IPS-20b (cell line): ENCODE measurements at regions not wholly inside any gene's neighbourhood (a gene's known extent, or its start where the extent isn't known, plus 50 kb on each side); places are given as distances from the start of the nearest gene placed in this dataset.

Experiments used
- H3K27ac ChIP-seq: one replicate; pipeline ENCODE4 v1.5.1; 2013; ENCODE audit warnings: low read length
- H3K27me3 ChIP-seq: 2 replicates; pipeline ENCODE4 v1.6.1; 2013; ENCODE audit warnings: mild to moderate bottlenecking, low read length, inconsistent platforms; ENCODE audit not compliant: insufficient read depth
- H3K36me3 ChIP-seq: 2 replicates; pipeline ENCODE4 v1.6.1; 2013; ENCODE audit warnings: low read depth, mild to moderate bottlenecking, inconsistent platforms, low read length, moderate library complexity; ENCODE audit not compliant: insufficient read depth
- H3K4me1 ChIP-seq: 2 replicates; pipeline ENCODE4 v1.6.1; 2013; ENCODE audit warnings: mild to moderate bottlenecking, control low read depth, inconsistent platforms, low read length, moderate library complexity; ENCODE audit not compliant: insufficient read depth
- H3K4me3 ChIP-seq: 2 replicates; pipeline ENCODE4 v1.5.1; 2013; ENCODE audit warnings: mild to moderate bottlenecking, low read length, inconsistent platforms
- H3K9ac ChIP-seq: 2 replicates; pipeline ENCODE4 v1.6.1; 2013; ENCODE audit warnings: low read depth, mild to moderate bottlenecking, inconsistent platforms, low read length, moderate library complexity
- H3K9me3 ChIP-seq: 2 replicates; pipeline ENCODE4 v1.6.1; 2013; ENCODE audit warnings: mild to moderate bottlenecking, low read depth, low read length, inconsistent platforms; ENCODE audit not compliant: insufficient read depth

DNA sequence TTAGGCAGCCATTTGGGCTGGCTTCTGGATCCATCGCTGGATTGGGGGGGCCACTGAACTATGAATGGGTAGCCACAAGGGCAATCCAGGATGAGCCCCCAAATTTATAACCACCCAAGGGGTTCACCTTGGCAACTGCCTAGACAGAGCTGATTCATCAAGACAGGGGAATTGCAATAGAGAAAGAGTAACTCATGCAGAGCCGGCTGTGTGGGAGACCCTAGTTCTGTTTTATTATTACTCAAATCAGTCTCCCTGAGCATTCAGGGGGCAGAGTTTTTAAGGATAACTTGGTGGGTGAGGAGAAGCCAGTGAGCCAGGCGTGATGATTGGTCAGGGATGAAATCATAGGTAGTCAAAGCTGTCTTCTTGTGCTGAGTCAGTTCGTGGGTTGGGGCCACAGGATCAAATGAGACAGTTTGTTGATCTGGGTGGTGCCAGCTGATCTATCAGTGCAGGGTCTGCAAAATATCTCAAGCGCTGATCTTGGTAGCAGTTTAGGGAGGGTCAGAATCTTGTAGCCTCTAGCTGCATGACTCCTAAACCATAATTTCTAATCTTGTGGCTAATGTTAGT lies 57.9 kb downstream of the DNAJB9 start:
- H3K4me1 ChIP-seq: no peaks in the 10 kb centered on the region
- no peaks in the 10 kb centered on the region for H3K9me3 ChIP-seq
- H3K27me3 ChIP-seq: no peaks in the 10 kb centered on the region
- no peak overlapping the region for H3K27ac ChIP-seq
- H3K36me3 ChIP-seq: no peaks in the 10 kb centered on the region
- no peak overlapping the region for H3K9ac ChIP-seq
- no peak overlapping the region for H3K4me3 ChIP-seq

DNA sequence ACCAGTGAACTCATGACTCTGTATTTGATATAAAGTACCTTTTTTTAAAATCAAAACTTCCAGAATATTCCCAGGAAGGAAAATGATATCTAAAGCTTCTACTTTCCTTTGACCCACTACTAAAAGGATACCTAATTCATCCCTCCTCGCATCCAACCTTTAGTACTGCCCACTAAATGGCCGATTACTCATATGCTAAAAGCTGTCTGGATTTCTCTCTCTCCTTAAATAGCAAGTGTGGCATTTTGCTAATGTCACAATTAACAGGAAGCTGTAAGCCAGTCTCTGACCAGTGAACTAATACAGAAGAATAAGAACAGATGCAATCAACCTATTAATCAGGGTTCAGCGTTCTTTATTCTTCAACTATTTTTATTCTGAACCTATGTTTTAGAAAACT lies 59.0 kb downstream of the DNAJB9 start:
- H3K4me3 ChIP-seq: no peak overlapping the region

DNA sequence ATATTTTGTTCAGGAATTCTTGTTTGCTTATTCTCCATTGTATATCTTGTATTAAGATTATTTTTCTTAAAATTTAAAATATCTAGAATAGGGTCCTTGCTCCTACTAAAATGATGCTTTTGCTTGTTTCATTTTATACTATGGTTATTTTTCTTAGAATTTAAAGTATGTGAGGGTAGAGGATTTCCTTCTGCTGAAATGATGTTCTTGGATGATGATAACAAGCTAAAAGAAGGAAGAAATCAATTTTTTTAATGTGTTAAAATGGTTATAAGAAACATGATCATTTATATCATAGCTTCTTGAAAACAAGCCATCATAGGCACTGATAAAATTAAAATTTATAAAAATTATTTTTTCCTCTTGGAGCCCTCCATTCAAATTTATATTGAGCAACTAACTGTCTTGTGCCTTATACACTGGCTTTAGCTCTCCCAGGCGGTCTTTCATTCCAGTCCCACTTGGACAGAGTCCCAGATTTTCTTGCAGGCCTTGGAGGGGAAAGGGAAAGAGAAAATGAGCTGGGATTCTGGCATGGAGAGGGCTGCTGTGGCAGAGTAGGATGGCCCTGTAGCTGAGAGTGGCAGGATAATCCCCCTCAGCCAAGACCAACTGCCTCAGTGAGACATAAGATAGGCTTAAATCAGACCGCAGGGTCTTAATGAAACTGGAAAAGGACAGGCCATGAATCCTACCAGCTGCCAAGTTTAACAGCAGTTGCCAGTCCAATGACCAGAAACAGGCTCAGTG lies 60.2 kb downstream of the DNAJB9 start:
- no peaks in the 10 kb centered on the region for H3K36me3 ChIP-seq
- H3K4me1 ChIP-seq: no peaks in the 10 kb centered on the region
- H3K9ac ChIP-seq: no peak overlapping the region
- no peak overlapping the region for H3K27ac ChIP-seq
- no peaks in the 10 kb centered on the region for H3K9me3 ChIP-seq
- H3K27me3 ChIP-seq: no peaks in the 10 kb centered on the region
- no peak overlapping the region for H3K4me3 ChIP-seq

More for the DNA sequence above, 59.0 kb downstream of the DNAJB9 start:
- Histone ChIP-seq H3K36me3 (no peaks in the 10 kb centered on the region), H3K9me3 (no peaks in the 10 kb centered on the region), H3K27ac (no peak overlapping the region), H3K27me3 (no peaks in the 10 kb centered on the region), H3K4me1 (no peaks in the 10 kb centered on the region), H3K9ac (no peak overlapping the region)

DNA sequence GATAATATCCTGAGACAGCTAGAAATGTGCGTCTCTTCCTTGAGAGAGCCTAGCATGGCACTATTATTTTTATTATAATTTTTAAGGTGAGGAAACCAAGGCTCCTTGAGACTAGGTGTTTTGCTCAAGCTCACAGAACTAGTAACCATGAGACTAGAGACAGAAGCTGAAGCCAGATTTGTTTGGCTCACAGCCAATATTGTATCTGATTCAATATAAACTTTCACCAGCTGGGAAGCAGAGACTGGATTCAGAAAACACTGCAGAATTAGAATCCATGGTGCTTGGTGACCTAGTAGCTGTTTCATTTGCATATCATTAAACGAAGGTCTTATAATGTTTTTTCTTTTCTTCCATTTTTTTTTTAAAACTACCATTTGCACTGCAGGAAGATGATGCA lies 64.4 kb downstream of the DNAJB9 start:
- Histone ChIP-seq H3K4me1 (no peaks in the 10 kb centered on the region), H3K4me3 (no peak overlapping the region), H3K27ac (no peak overlapping the region), H3K27me3 (no peaks in the 10 kb centered on the region), H3K36me3 (no peaks in the 10 kb centered on the region), H3K9ac (no peak overlapping the region), H3K9me3 (no peaks in the 10 kb centered on the region)

DNA sequence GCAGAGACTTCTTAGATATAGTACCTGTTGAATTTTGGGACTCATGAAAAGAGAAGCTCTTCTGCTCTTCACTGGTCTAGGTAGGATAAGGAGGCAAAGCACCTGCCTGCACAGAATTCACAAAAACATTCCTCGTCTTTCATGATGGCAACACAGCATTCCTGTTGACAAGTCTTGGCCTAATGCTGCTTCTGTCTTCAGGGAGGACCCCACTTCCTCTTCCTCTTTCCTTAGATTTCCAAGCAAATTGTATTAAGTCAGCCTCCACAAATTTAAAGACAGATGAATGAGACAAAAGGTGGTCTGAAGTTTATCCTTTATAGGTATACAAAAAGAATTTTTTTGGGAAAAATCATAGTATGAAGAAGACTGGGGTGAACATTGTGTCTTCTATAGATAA lies 64.9 kb downstream of the DNAJB9 start:
- Histone ChIP-seq H3K27ac (no peak overlapping the region), H3K9me3 (no peaks in the 10 kb centered on the region), H3K36me3 (no peaks in the 10 kb centered on the region)

DNA sequence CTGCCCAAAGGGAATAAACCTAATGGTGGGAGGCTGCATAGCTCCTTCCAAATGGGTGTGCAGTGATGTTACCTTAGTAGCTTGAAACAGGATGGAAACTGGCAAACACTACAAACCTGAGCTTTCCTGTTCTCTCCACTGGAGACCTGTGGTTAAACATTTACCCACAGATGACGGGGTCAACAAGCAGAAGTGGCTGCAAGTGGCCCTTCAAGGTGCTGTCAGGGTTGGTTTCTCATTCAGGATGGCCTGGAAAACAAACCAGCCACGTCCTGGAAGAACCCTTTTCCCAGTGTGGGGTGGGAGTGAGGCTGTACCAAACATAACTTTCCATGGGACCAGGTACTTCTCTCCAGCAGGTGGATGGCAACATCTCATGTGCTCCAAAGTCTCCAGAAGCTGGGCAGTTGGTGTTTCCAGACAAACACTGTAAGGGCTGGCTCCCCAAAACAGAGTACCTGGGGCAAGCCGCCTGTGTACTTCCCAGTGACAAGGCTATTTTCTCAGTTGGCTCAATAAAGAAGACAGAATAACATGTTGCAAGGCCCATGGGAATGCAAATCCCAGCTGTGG lies 67.5 kb downstream of the DNAJB9 start:
- Histone ChIP-seq H3K27ac (no peak overlapping the region), H3K9ac (no peak overlapping the region), H3K9me3 (no peaks in the 10 kb centered on the region)

More for the DNA sequence above, 64.9 kb downstream of the DNAJB9 start:
- Histone ChIP-seq H3K4me1 (no peaks in the 10 kb centered on the region), H3K4me3 (no peak overlapping the region), H3K9ac (no peak overlapping the region), H3K27me3 (no peaks in the 10 kb centered on the region)

DNA sequence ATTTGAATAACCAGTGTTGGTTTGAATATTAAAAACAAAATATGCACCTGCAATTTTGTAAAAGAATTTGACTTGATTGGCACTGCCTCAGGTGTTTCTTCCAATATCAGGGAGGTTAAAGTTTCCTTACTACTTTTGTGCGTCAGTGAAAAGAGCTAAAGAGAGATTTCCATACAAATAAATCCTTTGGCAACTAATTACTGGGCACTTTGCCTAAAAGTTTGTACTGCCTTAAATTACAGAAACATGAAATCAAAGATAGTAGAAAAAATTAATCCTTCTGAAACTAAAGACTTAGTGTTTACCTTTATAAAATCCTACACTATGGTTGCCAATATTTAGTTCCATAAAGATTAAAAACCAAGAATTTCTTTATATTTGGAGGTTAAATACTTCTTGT lies 72.5 kb downstream of the DNAJB9 start:
- Histone ChIP-seq H3K9me3 (no peaks in the 10 kb centered on the region), H3K27me3 (no peaks in the 10 kb centered on the region), H3K27ac (no peak overlapping the region), H3K4me3 (no peak overlapping the region), H3K36me3 (no peaks in the 10 kb centered on the region), H3K9ac (no peak overlapping the region), H3K4me1 (no peaks in the 10 kb centered on the region)

More for the DNA sequence above, 67.5 kb downstream of the DNAJB9 start:
- Histone ChIP-seq H3K4me3 (no peak overlapping the region), H3K36me3 (no peaks in the 10 kb centered on the region), H3K27me3 (no peaks in the 10 kb centered on the region), H3K4me1 (no peaks in the 10 kb centered on the region)

DNA sequence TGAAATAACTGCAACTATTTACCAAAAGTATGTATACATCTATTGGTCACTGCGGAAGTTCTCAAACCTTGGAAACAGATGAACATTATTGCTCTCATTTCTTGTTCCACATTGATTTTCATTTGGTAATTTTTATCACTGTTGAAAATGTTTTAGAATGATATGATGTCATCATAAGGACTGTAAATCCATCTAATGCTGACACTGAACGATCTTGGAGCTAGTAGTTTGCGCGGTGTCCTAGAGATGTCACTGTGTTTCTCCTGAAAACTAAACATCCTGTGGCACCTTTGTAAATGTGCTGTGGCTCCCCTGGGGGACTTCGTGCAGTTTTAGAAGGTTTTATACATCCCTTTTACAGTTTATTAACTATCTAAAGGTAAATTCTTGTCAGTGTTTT lies 73.5 kb downstream of the DNAJB9 start:
- Histone ChIP-seq H3K4me1 (no peaks in the 10 kb centered on the region), H3K9me3 (no peaks in the 10 kb centered on the region), H3K4me3 (no peak overlapping the region), H3K9ac (no peak overlapping the region), H3K36me3 (no peaks in the 10 kb centered on the region), H3K27ac (no peak overlapping the region), H3K27me3 (no peaks in the 10 kb centered on the region)

DNA sequence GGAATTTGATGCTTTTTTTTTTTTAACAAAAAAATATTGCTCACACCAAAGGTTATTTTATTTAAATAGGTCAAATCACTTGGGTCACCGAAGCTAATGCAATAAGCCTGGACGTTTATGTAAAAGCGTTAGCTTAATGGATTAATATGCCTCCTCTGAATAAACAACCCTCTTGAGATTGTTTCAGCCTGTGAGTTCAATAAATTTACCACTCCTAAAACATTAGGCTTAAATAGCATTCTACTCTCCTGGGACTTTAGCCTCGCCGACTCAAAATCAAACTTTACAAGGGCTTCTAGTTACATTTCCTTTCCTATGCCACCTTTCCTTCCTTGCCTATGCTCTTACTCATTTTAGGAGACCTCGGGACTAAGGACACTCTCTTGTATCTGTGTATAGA lies 79.3 kb downstream of the DNAJB9 start:
- Histone ChIP-seq H3K27ac (no peak overlapping the region), H3K9me3 (no peaks in the 10 kb centered on the region), H3K4me3 (no peak overlapping the region), H3K9ac (no peak overlapping the region), H3K4me1 (no peaks in the 10 kb centered on the region), H3K36me3 (no peaks in the 10 kb centered on the region), H3K27me3 (no peaks in the 10 kb centered on the region)

DNA sequence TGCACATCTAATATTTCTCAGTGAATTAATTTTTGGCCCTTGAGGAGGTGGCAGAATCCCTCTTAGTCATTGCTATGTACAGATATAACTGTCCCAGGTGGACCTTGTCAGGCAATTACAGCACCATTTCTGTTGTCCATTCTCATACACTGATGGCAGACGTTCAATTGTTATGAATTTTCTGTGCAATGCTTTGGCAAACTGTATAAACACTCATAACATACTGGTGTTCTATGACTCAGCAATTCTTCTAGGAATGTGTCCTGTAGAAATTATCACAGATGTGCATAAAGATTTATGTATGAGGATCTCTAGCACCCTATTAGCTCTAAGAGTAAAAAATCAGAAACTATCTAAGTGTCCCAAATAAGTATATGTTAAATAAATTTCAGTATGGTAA lies 80.8 kb downstream of the DNAJB9 start:
- H3K27ac ChIP-seq: no peak overlapping the region
- H3K4me3 ChIP-seq: no peak overlapping the region
- no peaks in the 10 kb centered on the region for H3K9me3 ChIP-seq
- no peaks in the 10 kb centered on the region for H3K27me3 ChIP-seq
- H3K9ac ChIP-seq: no peak overlapping the region
- H3K4me1 ChIP-seq: no peaks in the 10 kb centered on the region
- no peaks in the 10 kb centered on the region for H3K36me3 ChIP-seq

DNA sequence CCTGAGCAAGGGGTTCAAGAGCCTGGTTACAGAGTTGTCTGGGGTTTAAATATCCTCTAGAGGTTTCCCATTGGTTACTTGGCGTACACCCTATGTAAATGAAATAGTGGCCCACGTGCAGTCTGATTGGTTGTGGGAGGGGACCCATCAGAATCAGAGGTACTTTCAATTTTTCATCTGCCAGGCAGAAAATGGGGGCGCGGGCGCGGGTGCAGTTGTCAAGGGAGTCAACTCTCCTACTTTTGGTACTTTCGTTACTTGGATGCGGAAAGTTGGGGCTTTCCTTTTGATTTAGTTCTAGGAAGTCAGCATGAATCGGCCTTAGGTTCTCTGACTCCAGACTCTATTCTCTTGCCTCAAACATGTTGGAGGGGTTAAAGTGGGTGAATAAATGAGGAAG lies 83.2 kb downstream of the DNAJB9 start:
- no peak overlapping the region for H3K9ac ChIP-seq
- H3K9me3 ChIP-seq: no peaks in the 10 kb centered on the region
- H3K27me3 ChIP-seq: no peaks in the 10 kb centered on the region
- no peaks in the 10 kb centered on the region for H3K4me1 ChIP-seq
- no peaks in the 10 kb centered on the region for H3K36me3 ChIP-seq
- H3K4me3 ChIP-seq: no peak overlapping the region
- H3K27ac ChIP-seq: no peak overlapping the region

DNA sequence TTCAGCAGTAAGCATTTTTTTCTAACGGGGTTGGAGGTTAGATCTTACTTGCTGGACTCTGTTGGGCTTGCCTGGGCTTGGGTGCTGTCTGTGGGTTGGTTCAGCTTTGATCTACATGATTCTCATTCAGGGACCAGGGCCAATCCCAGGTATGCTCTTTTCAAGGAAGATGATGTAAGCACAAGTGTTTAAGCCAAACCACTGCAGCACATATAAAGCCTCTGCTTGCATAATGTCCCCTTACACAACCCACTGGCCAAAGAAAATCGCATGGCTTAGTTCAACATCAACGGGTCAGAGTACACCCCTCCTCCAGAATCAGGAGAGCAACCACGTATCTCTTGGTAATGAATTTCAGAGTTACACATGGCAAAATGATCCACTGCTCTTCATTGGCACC lies 83.9 kb downstream of the DNAJB9 start:
- Histone ChIP-seq H3K4me1 (no peaks in the 10 kb centered on the region), H3K36me3 (no peaks in the 10 kb centered on the region), H3K27ac (no peak overlapping the region), H3K27me3 (no peaks in the 10 kb centered on the region), H3K4me3 (no peak overlapping the region), H3K9ac (no peak overlapping the region), H3K9me3 (no peaks in the 10 kb centered on the region)
